IMR-90 (cell line): ENCODE measurements at regions not wholly inside any gene's neighbourhood (a gene's known extent, or its start where the extent isn't known, plus 50 kb on each side); places are given as distances from the start of the nearest gene placed in this dataset.
A peak's percentile ranks its signal among the peaks of the same experiment; 100 is the strongest.

Experiments used
- BHLHE40 ChIP-seq: fragments of 150-350 bp; IDR thresholded peaks from 2 replicates; pipeline ENCODE4 v1.6.1; 2016; ENCODE audit warnings: mild to moderate bottlenecking, low read depth, low read length
- CHD1 ChIP-seq: IDR thresholded peaks from 2 replicates; pipeline ENCODE4 v1.6.1; 2012; ENCODE audit warnings: low read depth, low read length, improper control_type of control experiment
- CTCF ChIP-seq: conservative IDR thresholded peaks from 2 replicates; pipeline ENCODE4 v1.5.1; 2012; ENCODE audit warnings: mild to moderate bottlenecking, low read depth, low read length, improper control_type of control experiment
- ELK1 ChIP-seq: fragments of 150-350 bp; IDR thresholded peaks from 2 replicates; pipeline ENCODE4 v1.6.1; 2016; ENCODE audit warnings: low read depth, mild to moderate bottlenecking, low read length, moderate library complexity, borderline replicate concordance
- MAFK ChIP-seq: IDR thresholded peaks from 2 replicates; pipeline ENCODE4 v1.6.1; 2012; ENCODE audit warnings: low read depth, low read length, improper control_type of control experiment
- MXI1 ChIP-seq: IDR thresholded peaks from 2 replicates; pipeline ENCODE4 v1.6.1; 2012; ENCODE audit warnings: low read depth, mild to moderate bottlenecking, low read length, moderate library complexity, borderline replicate concordance
- POLR2A ChIP-seq: IDR thresholded peaks from 2 replicates; pipeline ENCODE4 v1.6.1; 2012; ENCODE audit warnings: mild to moderate bottlenecking, low read depth, low read length
- RAD21 ChIP-seq: IDR thresholded peaks from 2 replicates; pipeline ENCODE4 v1.6.1; 2012; ENCODE audit warnings: low read length, improper control_type of control experiment
- RCOR1 ChIP-seq: IDR thresholded peaks from 2 replicates; pipeline ENCODE4 v1.6.1; 2012; ENCODE audit warnings: mild to moderate bottlenecking, low read length, improper control_type of control experiment; ENCODE audit not compliant: insufficient replicate concordance
- RFX5 ChIP-seq: IDR thresholded peaks from 2 replicates; pipeline ENCODE4 v1.8.0; 2012; ENCODE audit warnings: low read depth, mild to moderate bottlenecking, low read length, moderate library complexity
- SMC3 ChIP-seq: fragments of 150-350 bp; IDR thresholded peaks from 2 replicates; pipeline ENCODE4 v1.6.1; 2016; ENCODE audit warnings: low read depth, mild to moderate bottlenecking, antibody characterized with exemption, low read length, moderate library complexity

GRCh38 chr13:102984210-102984609 lies 82.0 kb downstream of the SLC10A2 start:
- no peak for TF ChIP-seq CTCF
- no peak for TF ChIP-seq POLR2A
- no peak for TF ChIP-seq BHLHE40
- no peak for TF ChIP-seq RFX5
- no peak for TF ChIP-seq RAD21
- TF ChIP-seq MXI1 = no peak
- no peak for TF ChIP-seq RCOR1
- no peak for TF ChIP-seq ELK1
- no peak for TF ChIP-seq CHD1
- no peak for TF ChIP-seq SMC3
- peak; percentile 49; the same call in 1 of the 2 replicates for TF ChIP-seq MAFK
